Neural cell (in vitro differentiated cells): ENCODE measurements at regions not wholly inside any gene's neighbourhood (a gene's known extent, or its start where the extent isn't known, plus 50 kb on each side); places are given as distances from the start of the nearest gene placed in this dataset.

Source experiments
- H2AFZ ChIP-seq: fragments of 200-600, 300-800 bp; sonication (generic), shearing (Covaris generic); 2 replicates; pipeline ENCODE4 v1.6.0; 2014; ENCODE audit warnings: low read depth, mild to moderate bottlenecking, antibody characterized with exemption, low read length, moderate library complexity
- H3F3A ChIP-seq: fragments of 200-600 bp; shearing (Covaris generic); 2 replicates; pipeline ENCODE4 v1.6.1; 2016; ENCODE audit warnings: mild to moderate bottlenecking, moderate library complexity, mixed read lengths, antibody characterized with exemption, low read length; ENCODE audit not compliant: insufficient read depth, poor library complexity, severe bottlenecking
- H3K27ac ChIP-seq: fragments of 200-600, 300-800 bp; sonication (generic), shearing (Covaris generic); 2 replicates; pipeline ENCODE4 v1.5.1; 2014; ENCODE audit warnings: mild to moderate bottlenecking, low read length, moderate library complexity
- H3K27me3 ChIP-seq: fragments of 300-800, 200-600 bp; sonication (generic), shearing (Covaris generic); 2 replicates; pipeline ENCODE4 v1.6.0; 2014; ENCODE audit warnings: mild to moderate bottlenecking, low read depth, low read length, moderate library complexity; ENCODE audit not compliant: insufficient read depth
- H3K36me3 ChIP-seq: fragments of 300-800, 200-600 bp; sonication (generic), shearing (Covaris generic); 2 replicates; pipeline ENCODE4 v1.5.1; 2014; ENCODE audit warnings: mild to moderate bottlenecking, antibody characterized with exemption, low read length, moderate library complexity; ENCODE audit not compliant: insufficient read depth
- H3K4me2 ChIP-seq: fragments of 300-800, 200-600 bp; sonication (generic), shearing (Covaris generic); 2 replicates; pipeline ENCODE4 v1.6.0; 2014; ENCODE audit warnings: mild to moderate bottlenecking, low read length
- H3K4me3 ChIP-seq: fragments of 300-800, 200-600 bp; sonication (generic), shearing (Covaris generic); 2 replicates; pipeline ENCODE4 v1.5.1; 2014; ENCODE audit warnings: mild to moderate bottlenecking, low read length, moderate library complexity
- H3K79me2 ChIP-seq: fragments of 200-600 bp; shearing (Covaris generic); replicated peaks from 2 replicates; pipeline ENCODE4 v1.6.0; 2014; ENCODE audit warnings: mild to moderate bottlenecking, low read length, moderate library complexity; ENCODE audit not compliant: insufficient read depth
- H3K9ac ChIP-seq: fragments of 300-800, 200-600 bp; sonication (generic), shearing (Covaris generic); 2 replicates; pipeline ENCODE4 v1.6.1; 2016; ENCODE audit warnings: mild to moderate bottlenecking, low read length, mixed read lengths
- H3K9me2 ChIP-seq: fragments of 200-600 bp; shearing (Covaris generic); 2 replicates; pipeline ENCODE4 v1.6.1; 2016; ENCODE audit warnings: mild to moderate bottlenecking, low read length, mixed read lengths; ENCODE audit not compliant: insufficient read depth
- H3K9me3 ChIP-seq: fragments of 200-600, 300-800 bp; sonication (generic), shearing (Covaris generic); 2 replicates; pipeline ENCODE4 v1.6.1; 2016; ENCODE audit warnings: mild to moderate bottlenecking, mixed run types, low read length, moderate library complexity, mixed read lengths
- H4K20me1 ChIP-seq: fragments of 200-600 bp; shearing (Covaris generic); 2 replicates; pipeline ENCODE4 v1.6.1; 2016; ENCODE audit warnings: mild to moderate bottlenecking, mixed run types; ENCODE audit not compliant: insufficient read depth
- CTCF ChIP-seq: fragments of 450-650 bp; IDR thresholded peaks from 2 replicates; pipeline ENCODE4 v1.5.1; 2014; ENCODE audit warnings: antibody characterized with exemption, mild to moderate bottlenecking, moderate library complexity; ENCODE audit not compliant: poor library complexity, severe bottlenecking
- EP300 ChIP-seq: fragments of 450-650 bp; conservative IDR thresholded peaks from 2 replicates; pipeline ENCODE4 v1.6.1; 2014; ENCODE audit warnings: antibody characterized with exemption, mild to moderate bottlenecking, moderate library complexity; ENCODE audit not compliant: poor library complexity, severe bottlenecking
- EZH2 ChIP-seq: fragments of 200-600, 300-800 bp; shearing (Covaris generic), sonication (generic); IDR thresholded peaks from 2 replicates; pipeline ENCODE4 v1.6.1; 2014; ENCODE audit warnings: antibody characterized with exemption, low read length, borderline replicate concordance, mild to moderate bottlenecking; ENCODE audit not compliant: insufficient read depth, poor library complexity, severe bottlenecking
- MXI1 ChIP-seq: fragments of 450-650 bp; conservative IDR thresholded peaks from 2 replicates; pipeline ENCODE4 v1.6.1; 2014; ENCODE audit warnings: antibody characterized with exemption, mild to moderate bottlenecking; ENCODE audit not compliant: poor library complexity, severe bottlenecking
- POLR2AphosphoS5 ChIP-seq: IDR thresholded peaks from 2 replicates; pipeline ENCODE4 v1.6.1; 2012
- RAD21 ChIP-seq: fragments of 450-650 bp; conservative IDR thresholded peaks from 2 replicates; pipeline ENCODE4 v1.6.1; 2014; ENCODE audit warnings: antibody characterized with exemption, mild to moderate bottlenecking, moderate library complexity
- REST ChIP-seq: IDR thresholded peaks from 2 replicates; pipeline ENCODE4 v1.6.1; 2012; ENCODE audit warnings: borderline replicate concordance
- SMC3 ChIP-seq: fragments of 450-650 bp; conservative IDR thresholded peaks from 2 replicates; pipeline ENCODE4 v1.6.1; 2014; ENCODE audit warnings: antibody characterized with exemption, mild to moderate bottlenecking, moderate library complexity; ENCODE audit not compliant: poor library complexity
- TAF1 ChIP-seq: IDR thresholded peaks from 2 replicates; pipeline ENCODE4 v1.6.1; 2012; ENCODE audit warnings: low read depth

GRCh38 chr11:106403751-106404150, 326.3 kb downstream of the AASDHPPT start:
- no peak overlapping the region for H3K9ac ChIP-seq
- no peak overlapping the region for H3K4me3 ChIP-seq
- TF ChIP-seq EP300 (no peak), EZH2 (no peak), REST (no peak), POLR2AphosphoS5 (no peak), SMC3 (no peak), MXI1 (no peak), CTCF (no peak), RAD21 (no peak), TAF1 (no peak)
- no peaks in the 10 kb centered on the region for H3K36me3 ChIP-seq
- no peak overlapping the region for H3K4me2 ChIP-seq
- H3K9me2 ChIP-seq, result no peaks in the 10 kb centered on the region
- no peak overlapping the region for H3K27ac ChIP-seq
- no peaks in the 10 kb centered on the region for H3K27me3 ChIP-seq
- no peaks in the 10 kb centered on the region for H3K9me3 ChIP-seq
- H2AFZ ChIP-seq, result no peak overlapping the region
- H3F3A ChIP-seq, result no peaks in the 10 kb centered on the region
- no peaks in the 10 kb centered on the region for H3K79me2 ChIP-seq
- no peaks in the 10 kb centered on the region for H4K20me1 ChIP-seq

- H3K79me2 ChIP-seq, result no peaks in the 10 kb centered on the region
- H4K20me1 ChIP-seq, result no peaks in the 10 kb centered on the region
- H3K27me3 ChIP-seq, result no peaks in the 10 kb centered on the region
- H3K4me2 ChIP-seq, result no peak overlapping the region
- no peaks in the 10 kb centered on the region for H3K9me3 ChIP-seq
- H3K4me3 ChIP-seq, result no peak overlapping the region
- H3F3A ChIP-seq, result no peaks in the 10 kb centered on the region
- H3K27ac ChIP-seq, result no peak overlapping the region
- no peak overlapping the region for H3K9ac ChIP-seq
- TF ChIP-seq CTCF (no peak), EP300 (no peak), REST (no peak), MXI1 (no peak), SMC3 (no peak), EZH2 (no peak), RAD21 (no peak), POLR2AphosphoS5 (no peak), TAF1 (no peak)
- no peaks in the 10 kb centered on the region for H3K9me2 ChIP-seq
- H2AFZ ChIP-seq, result no peak overlapping the region
- H3K36me3 ChIP-seq, result no peaks in the 10 kb centered on the region
Measured at GRCh38 chr11:106409222-106409621, 331.8 kb downstream of the AASDHPPT start.
